GM23338 (cell line): ENCODE measurements at regions not wholly inside any gene's neighbourhood (a gene's known extent, or its start where the extent isn't known, plus 50 kb on each side); places are given as distances from the start of the nearest gene placed in this dataset.

ENCODE experiments used
- ATAC-seq: fragments of 200-7000 bp; cut with Tn5 transposase; 3 replicates; pipeline ENCODE4 v1.9.1; 2020
- DNase-seq: peaks from one replicate; pipeline ENCODE4 v3.0.0-alpha.2; 2015; ENCODE audit warnings: low spot score
- H2AFZ ChIP-seq: fragments of 200-600 bp; sonication (generic); 2 replicates; pipeline ENCODE4 v1.8.0; 2016; ENCODE audit warnings: antibody characterized with exemption, mild to moderate bottlenecking, moderate library complexity
- H3F3A ChIP-seq: fragments of 200-600 bp; sonication (generic); replicated peaks from 2 replicates; pipeline ENCODE4 v1.8.0; 2017; ENCODE audit warnings: antibody characterized with exemption, mixed run types, low read depth
- H3K27ac ChIP-seq: fragments of 200-600 bp; sonication (generic); 2 replicates; pipeline ENCODE4 v1.6.1; 2016; ENCODE audit warnings: low read depth
- H3K27me3 ChIP-seq: fragments of 200-600 bp; sonication (generic); 2 replicates; pipeline ENCODE4 v1.8.0; 2016; ENCODE audit warnings: mild to moderate bottlenecking, mixed run types, moderate library complexity; ENCODE audit not compliant: insufficient read depth
- H3K36me3 ChIP-seq: fragments of 200-600 bp; sonication (generic); 2 replicates; pipeline ENCODE4 v1.8.0; 2016; ENCODE audit warnings: mild to moderate bottlenecking; ENCODE audit not compliant: insufficient read depth
- H3K4me1 ChIP-seq: fragments of 200-600 bp; sonication (generic); 2 replicates; pipeline ENCODE4 v1.8.0; 2016; ENCODE audit warnings: mild to moderate bottlenecking, moderate library complexity; ENCODE audit not compliant: insufficient read depth
- H3K4me2 ChIP-seq: fragments of 200-600 bp; sonication (generic); 2 replicates; pipeline ENCODE4 v1.7.1; 2017; ENCODE audit warnings: mixed run types
- H3K4me3 ChIP-seq: fragments of 200-600 bp; sonication (generic); 2 replicates; pipeline ENCODE4 v1.6.1; 2016; ENCODE audit warnings: mixed run types
- H3K79me2 ChIP-seq: fragments of 200-600 bp; sonication (generic); replicated peaks from 2 replicates; pipeline ENCODE4 v1.8.0; 2017; ENCODE audit warnings: mild to moderate bottlenecking; ENCODE audit not compliant: insufficient read depth
- H3K9me2 ChIP-seq: fragments of 200-600 bp; sonication (generic); 2 replicates; pipeline ENCODE4 v1.8.0; 2017; ENCODE audit not compliant: insufficient read depth
- H4K20me1 ChIP-seq: fragments of 200-600 bp; sonication (generic); replicated peaks from 2 replicates; pipeline ENCODE4 v1.8.0; 2017; ENCODE audit warnings: mild to moderate bottlenecking; ENCODE audit not compliant: insufficient read depth
- H3K27ac Mint-ChIP-seq: 2 replicates; pipeline ENCODE4 v1.8.0; 2020; ENCODE audit warnings: inconsistent platforms, mild to moderate bottlenecking, moderate library complexity, mixed read lengths
- H3K27me3 Mint-ChIP-seq: 3 replicates; pipeline ENCODE4 v1.8.0; 2022; ENCODE audit warnings: low read depth, mild to moderate bottlenecking, moderate library complexity, mixed read lengths, inconsistent platforms; ENCODE audit not compliant: insufficient read depth, poor library complexity
- H3K36me3 Mint-ChIP-seq: 3 replicates; pipeline ENCODE4 v1.8.0; 2021; ENCODE audit warnings: low read depth, mild to moderate bottlenecking, inconsistent platforms, moderate library complexity, mixed read lengths
- H3K4me1 Mint-ChIP-seq: 3 replicates; pipeline ENCODE4 v1.8.0; 2020; ENCODE audit warnings: mild to moderate bottlenecking, inconsistent platforms, mixed read lengths
- H3K4me3 Mint-ChIP-seq: 3 replicates; pipeline ENCODE4 v1.8.0; 2021; ENCODE audit warnings: moderate library complexity, mild to moderate bottlenecking, inconsistent platforms, mixed read lengths
- H3K9me3 Mint-ChIP-seq: 3 replicates; pipeline ENCODE4 v1.8.0; 2020; ENCODE audit warnings: moderate library complexity, mild to moderate bottlenecking, inconsistent platforms, mixed read lengths
- CREB1 ChIP-seq: fragments of 250-450 bp; sonication (Bioruptor Pico); IDR thresholded peaks from 2 replicates; pipeline ENCODE4 v1.5.0; 2020; ENCODE audit warnings: low read depth, mild to moderate bottlenecking, moderate library complexity
- CTCF ChIP-seq, 2 experiments: fragments of 200-600 bp in 1 of 2; sonication (generic) in 1 of 2; conservative IDR thresholded peaks; 2 replicates each; pipeline versions ENCODE4 v1.5.1 to v1.6.1; 2016 to 2017; ENCODE audit warnings: antibody characterized with exemption in 2 of 2, low read depth in 2 of 2, mild to moderate bottlenecking in 2 of 2, moderate library complexity in 1 of 2
- EZH2 ChIP-seq: fragments of 200-600 bp; sonication (generic); IDR thresholded peaks from one replicate; pipeline ENCODE4 v1.8.0; 2017; ENCODE audit warnings: antibody characterized with exemption, mild to moderate bottlenecking, low read depth; ENCODE audit not compliant: unreplicated experiment
- EZH2phosphoT487 ChIP-seq: fragments of 200-600 bp; sonication (generic); IDR thresholded peaks from one replicate; pipeline ENCODE4 v1.8.1; 2018; ENCODE audit warnings: antibody characterized with exemption; ENCODE audit not compliant: unreplicated experiment
- JUNB ChIP-seq: IDR thresholded peaks from one replicate; pipeline ENCODE4 v1.6.1; 2016; ENCODE audit warnings: antibody characterized with exemption; ENCODE audit not compliant: unreplicated experiment
- POLR2AphosphoS5 ChIP-seq: IDR thresholded peaks from 2 replicates; pipeline ENCODE4 v1.6.1; 2016; ENCODE audit warnings: antibody characterized with exemption, low read depth
- REST ChIP-seq: IDR thresholded peaks from one replicate; pipeline ENCODE4 v1.6.1; 2018; ENCODE audit warnings: antibody characterized with exemption; ENCODE audit not compliant: unreplicated experiment
- ZNF331 ChIP-seq: fragments of 250-450 bp; sonication (Bioruptor Pico); IDR thresholded peaks from 2 replicates; pipeline ENCODE4 v1.5.0; 2020; ENCODE audit warnings: low read depth, mild to moderate bottlenecking, moderate library complexity
- ZNF462 ChIP-seq: fragments of 250-450 bp; sonication (Bioruptor Pico); IDR thresholded peaks from 2 replicates; pipeline ENCODE4 v1.5.0; 2020; ENCODE audit warnings: mild to moderate bottlenecking, moderate library complexity

GRCh38 chr2:241958818-241959545 is 89.5 kb downstream of the RTP5 start:
- H3K36me3 Mint-ChIP-seq = no peaks in the 10 kb centered on the region
- H3K27ac Mint-ChIP-seq = no peak overlapping the region
- H3K27ac ChIP-seq = no peak overlapping the region
- no peak overlapping the region for H3K4me2 ChIP-seq
- peaks cover 5% of the 10 kb centered on the region; the same call in 1 of the 2 replicates for H4K20me1 ChIP-seq
- no peaks in the 10 kb centered on the region for H3K79me2 ChIP-seq
- H3K27me3 ChIP-seq = no peaks in the 10 kb centered on the region
- no peaks in the 10 kb centered on the region for H3K9me3 Mint-ChIP-seq
- H3K36me3 ChIP-seq = no peaks in the 10 kb centered on the region
- ATAC-seq (no peak), DNase-seq (no peak)
- H3K9me2 ChIP-seq = no peaks in the 10 kb centered on the region
- no peaks in the 10 kb centered on the region for H3K4me1 ChIP-seq
- H3K4me3 ChIP-seq = no peak overlapping the region
- TF ChIP-seq ZNF331 (CRISPR knock-in tag) = no peak
- no peak for TF ChIP-seq JUNB
- no peak for TF ChIP-seq CREB1 (CRISPR knock-in tag)
- H2AFZ ChIP-seq = no peak overlapping the region
- H3K27me3 Mint-ChIP-seq = peaks cover 4% of the 10 kb centered on the region
- no peaks in the 10 kb centered on the region for H3K4me1 Mint-ChIP-seq
- no peak overlapping the region for H3K4me3 Mint-ChIP-seq
- H3F3A ChIP-seq = no peaks in the 10 kb centered on the region

- ATAC-seq (no peak), DNase-seq (no peak)
- Histone ChIP-seq H3K4me2 (no peak overlapping the region), H3F3A (no peaks in the 10 kb centered on the region), H2AFZ (no peak overlapping the region), H3K79me2 (no peaks in the 10 kb centered on the region), H3K4me3 (no peak overlapping the region), H4K20me1 (peaks cover 5% of the 10 kb centered on the region; the same call in 1 of the 2 replicates), H3K27me3 (no peaks in the 10 kb centered on the region), H3K4me1 (no peaks in the 10 kb centered on the region), H3K9me2 (no peaks in the 10 kb centered on the region), H3K36me3 (no peaks in the 10 kb centered on the region), H3K27ac (no peak overlapping the region)
- H3K4me1 Mint-ChIP-seq = no peaks in the 10 kb centered on the region
- H3K36me3 Mint-ChIP-seq = no peaks in the 10 kb centered on the region
- H3K4me3 Mint-ChIP-seq = no peak overlapping the region
- peaks cover 3% of the 10 kb centered on the region for H3K27me3 Mint-ChIP-seq
- H3K9me3 Mint-ChIP-seq = no peaks in the 10 kb centered on the region
- H3K27ac Mint-ChIP-seq = no peak overlapping the region
- no peak for TF ChIP-seq ZNF462
- no peak for TF ChIP-seq EZH2
- TF ChIP-seq JUNB = no peak
- no peak for TF ChIP-seq REST
- TF ChIP-seq CREB1 (CRISPR knock-in tag) = no peak
- no peak for TF ChIP-seq POLR2AphosphoS5
- no peak for TF ChIP-seq EZH2phosphoT487
- no peak for TF ChIP-seq CTCF (conservative IDR thresholded peaks at IDR 0.05; ENCODE audit: low read depth in 2 of 2)
Measured at GRCh38 chr2:241959751-241960269, 90.3 kb downstream of the RTP5 start.
